ENCODE measurements at regions not wholly inside any gene's neighbourhood (a gene's known extent, or its start where the extent isn't known, plus 50 kb on each side); places are given as distances from the start of the nearest gene placed in this dataset.
"Not testable (repeated sequence)": the region's sequence is repeated elsewhere in the genome, so short reads cannot be mapped to it uniquely, and the experiment has no call there.

GRCh38 chr5:52139888-52140615, 647.7 kb upstream of the ITGA1 start:
- Histone ChIP-seq H3K4me1 (ENCODE audit: control insufficient read depth, extremely low read depth, insufficient read depth, low read length) (no peaks in the 10 kb centered on the region), H3K4me2 (ENCODE audit: extremely low read depth, insufficient read depth, low read length) (no peak overlapping the region), H3K27ac (ENCODE audit: insufficient read depth, low read length) (no peak overlapping the region), H3K27me3 (ENCODE audit: control insufficient read depth, insufficient read depth, low read length) (no peaks in the 10 kb centered on the region), H3K9ac (ENCODE audit: insufficient read depth, low read length) (no peak overlapping the region), H3K4me3 (replicated peaks in 1 of 4; ENCODE audit: control extremely low read depth in 1 of 4, insufficient read depth in 1 of 4, low read depth in 3 of 4, low read length in 4 of 4) (no peak overlapping the region), H4K20me1 (ENCODE audit: control insufficient read depth, extremely low read depth, insufficient read depth, low read length) (no peaks in the 10 kb centered on the region), H3K9me3 (ENCODE audit: control insufficient read depth, insufficient read depth, low read depth, low read length) (no peaks in the 10 kb centered on the region), H3K79me2 (ENCODE audit: control insufficient read depth, insufficient read depth, low read length) (no peaks in the 10 kb centered on the region), H3K36me3 (ENCODE audit: control insufficient read depth, insufficient read depth, low read length) (no peaks in the 10 kb centered on the region), H2AFZ (ENCODE audit: low read length) (no peak overlapping the region)
- DNase-seq (ENCODE audit: low read depth in 2 of 2) = no peak
- TF ChIP-seq, protein P1, sequence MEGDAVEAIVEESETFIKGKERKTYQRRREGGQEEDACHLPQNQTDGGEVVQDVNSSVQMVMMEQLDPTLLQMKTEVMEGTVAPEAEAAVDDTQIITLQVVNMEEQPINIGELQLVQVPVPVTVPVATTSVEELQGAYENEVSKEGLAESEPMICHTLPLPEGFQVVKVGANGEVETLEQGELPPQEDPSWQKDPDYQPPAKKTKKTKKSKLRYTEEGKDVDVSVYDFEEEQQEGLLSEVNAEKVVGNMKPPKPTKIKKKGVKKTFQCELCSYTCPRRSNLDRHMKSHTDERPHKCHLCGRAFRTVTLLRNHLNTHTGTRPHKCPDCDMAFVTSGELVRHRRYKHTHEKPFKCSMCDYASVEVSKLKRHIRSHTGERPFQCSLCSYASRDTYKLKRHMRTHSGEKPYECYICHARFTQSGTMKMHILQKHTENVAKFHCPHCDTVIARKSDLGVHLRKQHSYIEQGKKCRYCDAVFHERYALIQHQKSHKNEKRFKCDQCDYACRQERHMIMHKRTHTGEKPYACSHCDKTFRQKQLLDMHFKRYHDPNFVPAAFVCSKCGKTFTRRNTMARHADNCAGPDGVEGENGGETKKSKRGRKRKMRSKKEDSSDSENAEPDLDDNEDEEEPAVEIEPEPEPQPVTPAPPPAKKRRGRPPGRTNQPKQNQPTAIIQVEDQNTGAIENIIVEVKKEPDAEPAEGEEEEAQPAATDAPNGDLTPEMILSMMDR (conservative IDR thresholded peaks at IDR 0.05 in 1 of 2, IDR thresholded peaks at IDR 0.05 in 1 of 2; ENCODE audit: low read depth in 1 of 2, low read length in 2 of 2) = no peak
- no peak for TF ChIP-seq EZH2 (IDR thresholded peaks at IDR 0.05; ENCODE audit: low read length, missing control alignments)

DNA sequence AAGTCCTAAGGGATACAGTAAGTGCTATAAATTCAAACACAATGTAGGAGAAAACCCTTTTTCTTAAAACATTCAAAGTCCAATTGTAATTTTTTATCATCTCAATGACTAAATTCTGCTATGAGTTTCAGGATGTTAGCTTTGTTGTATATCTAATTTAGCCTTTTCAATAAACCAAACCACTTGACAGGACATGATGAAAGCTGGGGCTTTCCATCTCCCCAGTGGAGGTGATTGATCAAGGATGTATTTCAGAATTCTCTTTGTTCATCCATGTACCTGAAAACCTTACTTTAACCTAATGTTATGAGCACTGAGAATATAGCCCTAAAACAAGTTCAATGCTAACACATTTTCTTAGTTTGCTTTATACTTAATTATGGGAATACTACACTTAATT, 639.0 kb upstream of the ITGA1 start:
- TF ChIP-seq, protein P1 (conservative IDR thresholded peaks at IDR 0.05 in 1 of 2, IDR thresholded peaks at IDR 0.05 in 1 of 2; ENCODE audit: low read depth in 1 of 2, low read length in 2 of 2) = no peak
- TF ChIP-seq EZH2 (IDR thresholded peaks at IDR 0.05; ENCODE audit: low read length, missing control alignments) = no peak
- H3K27ac ChIP-seq (ENCODE audit: insufficient read depth, low read length) = no peak overlapping the region
- no peaks in the 10 kb centered on the region for H4K20me1 ChIP-seq (ENCODE audit: control insufficient read depth, extremely low read depth, insufficient read depth, low read length)
- H2AFZ ChIP-seq (ENCODE audit: low read length) = no peak overlapping the region
- no peaks in the 10 kb centered on the region for H3K9me3 ChIP-seq (ENCODE audit: control insufficient read depth, insufficient read depth, low read depth, low read length)
- no peaks in the 10 kb centered on the region for H3K36me3 ChIP-seq (ENCODE audit: control insufficient read depth, insufficient read depth, low read length)
- no peak overlapping the region for H3K4me3 ChIP-seq (replicated peaks in 1 of 4; ENCODE audit: control extremely low read depth in 1 of 4, insufficient read depth in 1 of 4, low read depth in 3 of 4, low read length in 4 of 4)
- no peaks in the 10 kb centered on the region for H3K4me1 ChIP-seq (ENCODE audit: control insufficient read depth, extremely low read depth, insufficient read depth, low read length)
- DNase-seq (ENCODE audit: low read depth in 2 of 2) = no peak
- H3K9ac ChIP-seq (ENCODE audit: insufficient read depth, low read length) = no peak overlapping the region
- no peaks in the 10 kb centered on the region for H3K27me3 ChIP-seq (ENCODE audit: control insufficient read depth, insufficient read depth, low read length)
- H3K79me2 ChIP-seq (ENCODE audit: control insufficient read depth, insufficient read depth, low read length) = no peaks in the 10 kb centered on the region
- no peak overlapping the region for H3K4me2 ChIP-seq (ENCODE audit: extremely low read depth, insufficient read depth, low read length)

DNA sequence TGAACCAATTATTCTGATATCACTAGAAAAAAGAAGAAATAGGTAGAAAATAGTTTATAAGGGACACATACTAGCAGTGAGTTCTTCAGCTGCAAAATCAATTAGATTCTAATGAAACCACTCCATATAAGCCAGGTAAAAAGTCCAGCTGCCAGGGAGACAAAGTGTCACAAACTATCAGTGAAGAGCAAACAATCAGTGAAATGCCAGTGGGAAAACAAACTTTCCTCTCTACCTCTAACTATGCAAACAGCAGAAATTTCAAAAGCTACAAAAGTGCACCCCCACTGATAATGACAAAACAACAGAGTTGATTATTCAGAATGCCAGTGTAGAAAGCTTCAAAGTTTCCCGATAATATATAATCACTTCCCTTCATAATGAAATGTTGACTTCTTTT, 637.2 kb upstream of the ITGA1 start:
- Histone ChIP-seq H3K36me3 (ENCODE audit: control insufficient read depth, insufficient read depth, low read length) (no peaks in the 10 kb centered on the region), H3K9ac (ENCODE audit: insufficient read depth, low read length) (no peak overlapping the region), H3K27me3 (ENCODE audit: control insufficient read depth, insufficient read depth, low read length) (no peaks in the 10 kb centered on the region), H3K4me3 (replicated peaks in 1 of 4; ENCODE audit: control extremely low read depth in 1 of 4, insufficient read depth in 1 of 4, low read depth in 3 of 4, low read length in 4 of 4) (no peak overlapping the region), H3K4me1 (ENCODE audit: control insufficient read depth, extremely low read depth, insufficient read depth, low read length) (no peaks in the 10 kb centered on the region), H3K9me3 (ENCODE audit: control insufficient read depth, insufficient read depth, low read depth, low read length) (no peaks in the 10 kb centered on the region), H3K27ac (ENCODE audit: insufficient read depth, low read length) (no peak overlapping the region), H4K20me1 (ENCODE audit: control insufficient read depth, extremely low read depth, insufficient read depth, low read length) (no peaks in the 10 kb centered on the region), H2AFZ (ENCODE audit: low read length) (no peak overlapping the region), H3K4me2 (ENCODE audit: extremely low read depth, insufficient read depth, low read length) (no peak overlapping the region), H3K79me2 (ENCODE audit: control insufficient read depth, insufficient read depth, low read length) (no peaks in the 10 kb centered on the region)
- TF ChIP-seq, protein P1 (conservative IDR thresholded peaks at IDR 0.05 in 1 of 2, IDR thresholded peaks at IDR 0.05 in 1 of 2; ENCODE audit: low read depth in 1 of 2, low read length in 2 of 2) = no peak
- no peak for TF ChIP-seq EZH2 (IDR thresholded peaks at IDR 0.05; ENCODE audit: low read length, missing control alignments)
- no peak for DNase-seq (ENCODE audit: low read depth in 2 of 2)

DNA sequence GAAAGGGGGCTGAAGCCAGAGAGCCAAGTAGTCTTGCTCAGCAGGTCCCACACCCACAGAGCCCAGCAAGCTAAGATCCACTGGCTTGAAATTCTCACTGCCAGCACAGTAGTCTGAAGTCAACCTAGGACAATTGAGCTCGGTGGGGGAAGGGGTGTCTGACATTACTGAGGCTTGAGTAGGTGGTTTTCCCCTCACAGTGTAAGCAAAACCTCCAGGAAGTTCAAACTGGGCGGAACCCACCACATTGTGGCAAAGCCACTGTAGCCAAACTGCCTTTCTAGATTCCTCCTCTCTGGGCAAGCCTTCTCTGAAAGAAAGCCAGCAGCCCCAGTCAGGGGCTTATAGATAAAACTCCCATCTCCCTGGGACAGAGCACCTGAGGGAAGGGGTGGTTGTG, 630.9 kb upstream of the ITGA1 start:
- not testable (repeated sequence) for DNase-seq (ENCODE audit: low read depth in 2 of 2); H3K79me2 ChIP-seq (ENCODE audit: control insufficient read depth, insufficient read depth, low read length); H3K9me3 ChIP-seq (ENCODE audit: control insufficient read depth, insufficient read depth, low read depth, low read length); H3K27ac ChIP-seq (ENCODE audit: insufficient read depth, low read length); H3K9ac ChIP-seq (ENCODE audit: insufficient read depth, low read length); H3K36me3 ChIP-seq (ENCODE audit: control insufficient read depth, insufficient read depth, low read length); H3K27me3 ChIP-seq (ENCODE audit: control insufficient read depth, insufficient read depth, low read length); H3K4me2 ChIP-seq (ENCODE audit: extremely low read depth, insufficient read depth, low read length); H2AFZ ChIP-seq (ENCODE audit: low read length); H3K4me3 ChIP-seq (replicated peaks in 1 of 4; ENCODE audit: control extremely low read depth in 1 of 4, insufficient read depth in 1 of 4, low read depth in 3 of 4, low read length in 4 of 4); H3K4me1 ChIP-seq (ENCODE audit: control insufficient read depth, extremely low read depth, insufficient read depth, low read length); H4K20me1 ChIP-seq (ENCODE audit: control insufficient read depth, extremely low read depth, insufficient read depth, low read length)

GRCh38 chr5:52165806-52166205, 621.9 kb upstream of the ITGA1 start:
- not testable (repeated sequence) for H3K9ac ChIP-seq (ENCODE audit: insufficient read depth, low read length); H2AFZ ChIP-seq (ENCODE audit: low read length); H3K27me3 ChIP-seq (ENCODE audit: control insufficient read depth, insufficient read depth, low read length); H3K4me3 ChIP-seq (replicated peaks in 1 of 4; ENCODE audit: control extremely low read depth in 1 of 4, insufficient read depth in 1 of 4, low read depth in 3 of 4, low read length in 4 of 4); H4K20me1 ChIP-seq (ENCODE audit: control insufficient read depth, extremely low read depth, insufficient read depth, low read length); H3K4me1 ChIP-seq (ENCODE audit: control insufficient read depth, extremely low read depth, insufficient read depth, low read length); H3K4me2 ChIP-seq (ENCODE audit: extremely low read depth, insufficient read depth, low read length); H3K27ac ChIP-seq (ENCODE audit: insufficient read depth, low read length); H3K36me3 ChIP-seq (ENCODE audit: control insufficient read depth, insufficient read depth, low read length); H3K9me3 ChIP-seq (ENCODE audit: control insufficient read depth, insufficient read depth, low read depth, low read length); DNase-seq (ENCODE audit: low read depth in 2 of 2); H3K79me2 ChIP-seq (ENCODE audit: control insufficient read depth, insufficient read depth, low read length)
